AG04450 (cell line): ENCODE measurements at regions not wholly inside any gene's neighbourhood (a gene's known extent, or its start where the extent isn't known, plus 50 kb on each side); places are given as distances from the start of the nearest gene placed in this dataset.

ENCODE experiments used
- CTCF ChIA-PET: fragments of 300-600, 350-600 bp; formaldehyde crosslinking; extraction: SDS; loops from one replicate; lab custom pipeline; 2022; ENCODE audit warnings: antibody characterized with exemption, inconsistent platforms; lab: Charles Lee
- POLR2A ChIA-PET: fragments of 350-600 bp; formaldehyde crosslinking; extraction: SDS; loops from one replicate; lab custom pipeline; 2021; ENCODE audit warnings: antibody characterized with exemption, inconsistent platforms; lab: Yijun Ruan, JAX
- DNase-seq: peaks from one replicate; pipeline ENCODE4 v3.0.0-alpha.2; 2011; ENCODE audit warnings: low read depth, low spot score
- H3K27ac ChIP-seq: one replicate; pipeline ENCODE4 v1.5.1; 2012; ENCODE audit warnings: low read depth, low read length, control low read depth
- H3K27me3 ChIP-seq: one replicate; pipeline ENCODE4 v1.6.0; 2012; ENCODE audit warnings: low read length; ENCODE audit not compliant: control insufficient read depth, insufficient read depth
- H3K4me3 ChIP-seq: 2 replicates; pipeline ENCODE4 v1.5.1; 2011; ENCODE audit warnings: mild to moderate bottlenecking, low read depth, low read length, control low read depth
- H3K9me3 ChIP-seq: 2 replicates; pipeline ENCODE4 v1.5.1; 2012; ENCODE audit warnings: low read length; ENCODE audit not compliant: control insufficient read depth, insufficient read depth
- TF ChIP-seq, protein P1 (sequence below): IDR thresholded peaks from 2 replicates; pipeline ENCODE4 v1.5.1; 2011; ENCODE audit warnings: low read depth, low read length, control low read depth, inconsistent platforms

- CTCF ChIA-PET = interaction anchor here (0.5 to 5.6 kb wide), 6 partner anchors 9 to 797 kb away, joined by 3 to 95 read pairs (median 13); partner anchors contain the start of gene FUT8
- no peaks in the 10 kb centered on the region for H3K9me3 ChIP-seq
- TF ChIP-seq, protein P1, sequence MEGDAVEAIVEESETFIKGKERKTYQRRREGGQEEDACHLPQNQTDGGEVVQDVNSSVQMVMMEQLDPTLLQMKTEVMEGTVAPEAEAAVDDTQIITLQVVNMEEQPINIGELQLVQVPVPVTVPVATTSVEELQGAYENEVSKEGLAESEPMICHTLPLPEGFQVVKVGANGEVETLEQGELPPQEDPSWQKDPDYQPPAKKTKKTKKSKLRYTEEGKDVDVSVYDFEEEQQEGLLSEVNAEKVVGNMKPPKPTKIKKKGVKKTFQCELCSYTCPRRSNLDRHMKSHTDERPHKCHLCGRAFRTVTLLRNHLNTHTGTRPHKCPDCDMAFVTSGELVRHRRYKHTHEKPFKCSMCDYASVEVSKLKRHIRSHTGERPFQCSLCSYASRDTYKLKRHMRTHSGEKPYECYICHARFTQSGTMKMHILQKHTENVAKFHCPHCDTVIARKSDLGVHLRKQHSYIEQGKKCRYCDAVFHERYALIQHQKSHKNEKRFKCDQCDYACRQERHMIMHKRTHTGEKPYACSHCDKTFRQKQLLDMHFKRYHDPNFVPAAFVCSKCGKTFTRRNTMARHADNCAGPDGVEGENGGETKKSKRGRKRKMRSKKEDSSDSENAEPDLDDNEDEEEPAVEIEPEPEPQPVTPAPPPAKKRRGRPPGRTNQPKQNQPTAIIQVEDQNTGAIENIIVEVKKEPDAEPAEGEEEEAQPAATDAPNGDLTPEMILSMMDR = no peak
- no peak for DNase-seq
- H3K27ac ChIP-seq = no peak overlapping the region
- no peaks in the 10 kb centered on the region for H3K27me3 ChIP-seq
- POLR2A ChIA-PET = no interaction called here
- no peak overlapping the region for H3K4me3 ChIP-seq
Measured at GRCh38 chr14:65162031-65162430, 59.7 kb upstream of the MAX start.

- Histone ChIP-seq H3K9me3 (no peaks in the 10 kb centered on the region), H3K27ac (no peak overlapping the region), H3K27me3 (no peaks in the 10 kb centered on the region), H3K4me3 (no peak overlapping the region)
- DNase-seq = no peak
- CTCF ChIA-PET = interaction anchor here (0.6 to 9.2 kb wide), 19 partner anchors 13 to 906 kb away, joined by 3 to 129 read pairs (median 3); partner anchors contain the start of gene FUT8
- TF ChIP-seq, protein P1 = peak; percentile 71
- POLR2A ChIA-PET = interaction anchor here (2.3 kb wide), 1 partner anchor 248 kb away, joined by 8 read pairs; the partner anchor contains the start of gene FUT8
Measured at GRCh38 chr14:65164068-65164824, 61.9 kb upstream of the MAX start.

- ChIA-PET CTCF (interaction anchor here (0.6 to 9.2 kb wide), 14 partner anchors 44 to 795 kb away, joined by 3 to 129 read pairs (median 3); partner anchors contain the start of gene FUT8), POLR2A (interaction anchor here (2.3 kb wide), 1 partner anchor 247 kb away, joined by 8 read pairs; the partner anchor contains the start of gene FUT8)
Measured at GRCh38 chr14:65164825-65165135, 62.5 kb upstream of the MAX start.

DNA sequence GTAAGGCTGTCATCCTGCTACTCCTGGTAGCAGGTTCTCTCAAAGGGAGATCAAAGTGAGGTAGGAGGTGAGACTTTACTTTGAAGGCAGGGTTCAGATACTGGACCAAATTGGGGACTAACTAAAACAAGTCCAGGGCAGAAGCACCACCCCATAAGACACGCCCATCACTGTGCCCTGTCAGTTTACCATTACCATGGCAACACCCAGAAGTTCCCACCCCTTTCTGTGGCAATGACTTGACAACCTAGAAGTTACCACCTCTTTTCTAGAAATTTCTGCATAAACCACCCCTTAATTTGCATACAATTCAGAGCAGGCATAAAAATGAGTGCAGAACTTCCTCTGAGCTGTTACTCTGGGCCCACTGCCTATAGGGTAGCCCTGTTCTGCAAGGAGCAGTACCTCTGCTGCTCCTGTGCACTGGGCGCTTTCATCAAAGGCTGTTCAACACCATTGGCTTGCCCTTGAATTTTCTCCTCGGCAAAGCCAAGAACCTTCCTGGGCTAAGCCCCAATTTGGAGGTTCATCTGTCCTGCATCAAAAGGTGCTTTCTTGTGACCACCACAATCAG, 64.8 kb upstream of the MAX start:
- TF ChIP-seq, protein P1 = no peak
- DNase-seq = no peak
- no peaks in the 10 kb centered on the region for H3K9me3 ChIP-seq
- POLR2A ChIA-PET = no interaction called here
- no peaks in the 10 kb centered on the region for H3K27me3 ChIP-seq
- no peak overlapping the region for H3K27ac ChIP-seq
- CTCF ChIA-PET = interaction anchor here (1.2 to 9.2 kb wide), 5 partner anchors 245 to 899 kb away, joined by 3 to 129 read pairs (median 26); partner anchors contain the start of gene FUT8
- no peak overlapping the region for H3K4me3 ChIP-seq

More at GRCh38 chr14:65164825-65165135, 62.5 kb upstream of the MAX start:
- Histone ChIP-seq H3K4me3 (no peak overlapping the region), H3K27ac (no peak overlapping the region), H3K9me3 (no peaks in the 10 kb centered on the region), H3K27me3 (no peaks in the 10 kb centered on the region)
- TF ChIP-seq, protein P1 = no peak
- no peak for DNase-seq
